HG02623 (cell line): ENCODE measurements at regions not wholly inside any gene's neighbourhood (a gene's known extent, or its start where the extent isn't known, plus 50 kb on each side); places are given as distances from the start of the nearest gene placed in this dataset.
"Not testable (repeated sequence)": the region's sequence is repeated elsewhere in the genome, so short reads cannot be mapped to it uniquely, and the experiment has no call there.

ENCODE experiments used
- ATAC-seq: cut with Tn5 transposase; IDR thresholded peaks from one replicate; pipeline ENCODE4 v1.9.1; 2021; ENCODE audit warnings: moderate library complexity; ENCODE audit not compliant: unreplicated experiment

DNA sequence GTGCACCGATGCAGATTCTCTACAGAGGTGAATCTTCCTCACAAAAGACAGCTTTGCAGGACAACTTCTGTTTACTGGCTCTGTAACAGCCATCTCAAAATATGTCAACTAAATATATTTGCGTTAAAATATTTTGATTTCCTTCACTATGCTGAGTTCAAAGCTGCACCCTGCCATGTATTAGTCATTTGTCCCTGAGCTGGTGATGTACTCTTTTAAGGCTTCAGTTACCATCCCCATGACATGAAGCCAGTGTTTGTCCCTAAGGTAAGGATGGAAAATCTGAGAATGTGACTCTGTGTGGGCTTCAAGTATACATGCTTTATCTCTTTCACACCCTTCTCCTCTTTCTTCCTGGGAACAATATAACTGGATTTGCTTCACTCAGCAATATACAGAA, 70.2 kb upstream of the BTG3 start:
- no peak for ATAC-seq

DNA sequence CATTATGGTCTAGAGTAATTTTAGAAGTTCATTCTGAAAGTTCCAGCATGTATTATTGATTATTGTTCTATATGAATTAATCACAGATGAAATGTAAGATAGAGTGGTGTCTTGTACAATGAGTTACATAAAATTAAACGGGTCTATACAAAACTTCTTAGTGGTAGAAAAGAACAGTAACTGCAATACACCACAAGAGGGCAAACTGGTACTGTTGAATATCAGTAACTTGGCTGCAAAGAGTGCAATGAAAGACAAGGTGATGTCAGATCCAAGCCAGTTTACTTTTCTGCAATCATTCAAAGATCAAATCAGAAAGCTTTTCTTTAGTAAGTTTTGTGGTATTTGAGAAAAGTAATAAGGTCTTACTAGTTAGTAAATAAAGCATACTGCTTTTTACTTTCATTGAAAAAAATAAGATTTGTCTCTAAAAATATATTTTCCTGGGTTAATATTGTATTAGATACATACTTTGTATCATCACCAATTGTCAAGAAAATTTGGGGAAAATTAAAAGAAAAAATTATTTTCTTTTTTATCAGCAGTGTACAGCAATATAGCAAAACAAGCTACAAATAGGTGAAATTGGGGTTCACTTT, 66.4 kb upstream of the BTG3 start:
- peak; percentile 88 for ATAC-seq

DNA sequence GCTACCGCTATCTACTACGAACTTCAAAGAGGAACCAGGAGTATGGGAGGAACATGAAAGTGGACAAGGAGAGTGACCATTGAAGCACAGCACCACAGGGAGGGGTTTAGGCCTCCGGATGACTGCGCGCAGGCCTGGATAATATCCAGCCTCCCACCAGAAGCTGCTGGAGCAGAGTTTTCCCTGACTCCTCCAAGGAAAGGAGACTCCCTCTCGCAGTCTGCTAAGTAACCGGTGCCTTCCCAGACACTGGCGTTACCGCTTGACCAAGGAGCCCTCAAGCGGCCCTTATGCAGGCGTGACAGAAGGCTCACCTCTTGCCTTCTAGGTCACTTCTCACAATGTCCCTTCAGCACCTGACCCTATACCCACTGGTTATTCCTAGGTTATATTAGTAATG, 64.2 kb upstream of the BTG3 start:
- ATAC-seq: not testable (repeated sequence)

DNA sequence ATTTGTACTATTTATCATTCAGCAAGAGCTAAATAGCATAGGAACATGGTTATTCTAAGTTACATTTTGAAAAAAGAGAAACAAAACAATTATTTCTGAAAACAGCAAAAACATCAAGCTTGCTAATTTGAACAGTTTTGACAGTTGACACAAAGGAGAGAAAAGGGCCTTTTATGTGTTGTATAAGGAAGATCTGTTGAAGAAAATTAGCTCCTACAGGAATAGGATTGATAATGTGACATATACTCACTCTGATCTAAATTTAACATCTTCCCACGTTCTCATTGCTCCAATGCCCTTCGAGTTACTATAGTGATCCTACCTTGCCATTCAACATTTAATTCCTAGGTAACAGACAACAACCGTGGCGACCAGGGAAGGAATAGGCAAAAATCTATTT, 61.4 kb upstream of the BTG3 start:
- ATAC-seq: no peak

DNA sequence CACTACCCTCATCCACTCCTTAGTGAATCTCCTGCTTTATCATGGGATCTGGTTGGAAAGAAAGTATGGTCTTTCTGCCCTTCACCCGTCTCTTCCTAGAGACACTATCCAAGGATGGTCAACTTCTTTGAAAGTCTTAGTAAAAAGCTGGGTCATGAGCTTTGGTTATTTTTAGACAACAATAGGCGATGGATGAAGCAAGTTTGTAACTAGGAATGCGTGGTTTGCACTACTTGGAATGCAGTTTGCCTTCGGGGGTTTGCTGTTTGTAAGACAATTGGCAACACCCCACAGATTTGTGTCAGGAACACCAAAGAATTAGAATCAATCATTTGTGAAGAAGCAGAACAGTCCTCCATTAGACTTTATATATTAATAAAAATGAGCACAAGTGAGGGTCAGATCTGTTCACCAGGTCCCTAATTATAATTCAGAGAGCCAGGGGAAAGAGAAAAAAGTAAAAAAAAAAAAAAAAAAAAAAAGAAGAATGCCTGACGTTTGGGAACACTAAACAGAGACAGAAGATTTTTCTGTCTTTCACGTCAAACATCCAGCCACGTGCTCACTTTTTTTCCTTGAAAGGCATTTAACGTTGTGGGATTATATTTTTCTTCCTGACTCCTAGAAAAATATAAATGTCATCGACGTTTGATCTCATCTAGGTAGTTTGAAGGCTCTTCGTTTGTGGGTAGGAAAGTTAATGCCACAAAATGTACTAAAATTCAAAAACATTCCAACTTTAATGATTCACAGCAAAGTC, 60.7 kb upstream of the BTG3 start:
- no peak for ATAC-seq

DNA sequence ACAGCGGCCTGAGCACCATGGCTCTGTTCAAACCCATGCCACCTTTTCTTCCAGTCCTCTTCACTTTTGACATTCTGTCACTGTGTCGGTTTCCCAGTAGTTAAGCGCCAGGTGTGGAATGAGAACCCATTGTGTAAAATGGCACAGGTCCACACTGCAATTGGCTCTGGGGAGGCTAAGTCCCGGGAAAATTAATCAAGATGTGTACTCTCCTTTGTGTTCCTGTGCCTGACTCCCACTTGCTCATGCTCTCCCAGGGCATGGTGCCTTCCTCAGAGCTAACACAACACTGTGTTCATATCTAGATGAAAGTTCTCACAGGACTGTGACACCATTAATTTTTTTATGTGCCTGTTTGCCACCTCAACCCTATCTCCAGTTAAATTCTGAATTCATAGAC, 59.0 kb upstream of the BTG3 start:
- no peak for ATAC-seq

DNA sequence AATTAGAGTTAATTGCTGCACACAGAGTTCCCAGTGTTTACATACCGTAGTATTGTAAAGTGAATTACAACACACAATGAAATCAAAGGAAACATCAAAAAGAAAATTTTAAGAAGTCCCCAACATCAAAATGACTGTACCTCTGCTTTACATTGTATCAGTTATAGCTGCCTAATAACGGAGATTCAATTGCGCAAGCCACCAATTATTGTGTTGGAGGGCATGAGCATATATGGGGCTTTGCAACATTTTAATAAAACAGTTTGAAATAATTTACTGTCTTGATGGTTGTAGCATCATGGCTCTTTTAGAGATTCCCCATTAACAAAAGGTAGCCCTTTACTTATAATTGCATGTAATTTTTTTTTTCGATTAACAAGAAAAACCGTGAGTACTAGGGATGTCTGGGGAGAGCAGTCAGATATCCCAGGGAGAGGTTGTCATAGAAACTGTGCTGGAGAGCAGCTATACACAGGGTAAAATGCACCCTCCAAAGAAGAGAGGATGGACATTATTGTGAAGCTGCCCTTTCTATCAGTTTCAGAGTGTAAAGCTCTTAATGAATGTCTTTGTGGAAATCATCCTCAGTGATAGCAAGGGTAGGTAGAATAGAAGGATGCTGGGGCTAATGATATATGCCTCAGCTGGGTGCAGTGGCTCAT, 55.9 kb upstream of the BTG3 start:
- ATAC-seq: no peak

DNA sequence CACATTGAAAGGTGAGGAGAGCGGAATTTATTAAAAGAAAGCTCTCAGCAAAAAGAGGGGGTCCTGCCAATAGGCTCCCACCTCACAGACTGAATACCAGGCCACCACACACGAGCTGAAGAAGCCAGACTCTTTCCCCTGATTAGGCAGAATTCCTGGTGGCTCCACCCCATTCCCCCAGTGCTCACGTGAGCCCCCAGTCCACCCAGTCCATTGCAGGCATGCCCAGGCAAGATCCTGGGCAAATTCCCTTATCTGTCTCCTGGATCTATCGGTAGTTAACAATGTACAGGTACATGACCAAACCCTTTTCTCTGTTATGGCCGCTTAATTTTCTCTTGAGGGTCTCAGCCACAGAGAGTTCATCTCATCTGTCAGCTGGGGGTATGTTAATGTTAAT, 54.6 kb upstream of the BTG3 start:
- no peak for ATAC-seq
